ENCODE measurements at regions not wholly inside any gene's neighbourhood (a gene's known extent, or its start where the extent isn't known, plus 50 kb on each side); places are given as distances from the start of the nearest gene placed in this dataset.
"Not testable (repeated sequence)": the region's sequence is repeated elsewhere in the genome, so short reads cannot be mapped to it uniquely, and the experiment has no call there.

- peaks cover 0 to 15% (median 4%) of the 10 kb centered on the region in 5 donors for H3K27me3 Mint-ChIP-seq
- POLR2A ChIA-PET; H3K27ac ChIP-seq (ENCODE audit: low read depth, low read length); DNase-seq; H3K36me3 Mint-ChIP-seq; H3K27me3 ChIP-seq (ENCODE audit: control insufficient read depth in 2 of 2, insufficient read depth in 2 of 2, low read length in 2 of 2); H3K4me1 ChIP-seq (ENCODE audit: control insufficient read depth in 2 of 2, insufficient read depth in 2 of 2, low read length in 2 of 2); CTCF ChIA-PET; H3K4me1 Mint-ChIP-seq; H3K36me3 ChIP-seq (ENCODE audit: control insufficient read depth in 2 of 3, insufficient read depth in 3 of 3, low read length in 3 of 3); H3K27ac Mint-ChIP-seq; H3K4me3 Mint-ChIP-seq; H3K9me3 ChIP-seq (ENCODE audit: control insufficient read depth in 2 of 3, low read length in 3 of 3); ATAC-seq; H3K4me3 ChIP-seq (ENCODE audit: low read length); intact Hi-C loops (cut with micrococcal nuclease); H3K9me3 Mint-ChIP-seq: not testable (repeated sequence)
Measured at GRCh38 chr7:76807588-76808100, 180.6 kb upstream of the POMZP3 start.

GRCh38 chr7:76806460-76806859 lies 179.4 kb upstream of the POMZP3 start:
- H3K36me3 ChIP-seq (ENCODE audit: control insufficient read depth in 2 of 3, insufficient read depth in 3 of 3, low read length in 3 of 3); H3K4me3 Mint-ChIP-seq; H3K36me3 Mint-ChIP-seq; POLR2A ChIA-PET; H3K27me3 ChIP-seq (ENCODE audit: control insufficient read depth in 2 of 2, insufficient read depth in 2 of 2, low read length in 2 of 2); DNase-seq; H3K27ac ChIP-seq (ENCODE audit: low read depth, low read length); H3K9me3 ChIP-seq (ENCODE audit: control insufficient read depth in 2 of 3, low read length in 3 of 3); H3K4me3 ChIP-seq (ENCODE audit: low read length); H3K4me1 Mint-ChIP-seq; H3K27ac Mint-ChIP-seq; H3K4me1 ChIP-seq (ENCODE audit: control insufficient read depth in 2 of 2, insufficient read depth in 2 of 2, low read length in 2 of 2); CTCF ChIA-PET; intact Hi-C loops (cut with micrococcal nuclease); H3K9me3 Mint-ChIP-seq; ATAC-seq: not testable (repeated sequence)
- H3K27me3 Mint-ChIP-seq, result peaks cover 0 to 12% (median 4%) of the 10 kb centered on the region in 5 donors

- H3K36me3 Mint-ChIP-seq; POLR2A ChIA-PET; CTCF ChIA-PET; H3K4me1 Mint-ChIP-seq; ATAC-seq; H3K4me3 Mint-ChIP-seq; intact Hi-C loops (cut with micrococcal nuclease); H3K36me3 ChIP-seq (ENCODE audit: control insufficient read depth in 2 of 3, insufficient read depth in 3 of 3, low read length in 3 of 3); H3K27ac ChIP-seq (ENCODE audit: low read depth, low read length); H3K9me3 Mint-ChIP-seq; H3K9me3 ChIP-seq (ENCODE audit: control insufficient read depth in 2 of 3, low read length in 3 of 3); H3K4me1 ChIP-seq (ENCODE audit: control insufficient read depth in 2 of 2, insufficient read depth in 2 of 2, low read length in 2 of 2); DNase-seq; H3K4me3 ChIP-seq (ENCODE audit: low read length); H3K27me3 ChIP-seq (ENCODE audit: control insufficient read depth in 2 of 2, insufficient read depth in 2 of 2, low read length in 2 of 2); H3K27ac Mint-ChIP-seq: not testable (repeated sequence)
- H3K27me3 Mint-ChIP-seq, result peaks cover 0 to 12% (median 4%) of the 10 kb centered on the region in 5 donors
Measured at GRCh38 chr7:76806010-76806409, 178.9 kb upstream of the POMZP3 start.

DNA sequence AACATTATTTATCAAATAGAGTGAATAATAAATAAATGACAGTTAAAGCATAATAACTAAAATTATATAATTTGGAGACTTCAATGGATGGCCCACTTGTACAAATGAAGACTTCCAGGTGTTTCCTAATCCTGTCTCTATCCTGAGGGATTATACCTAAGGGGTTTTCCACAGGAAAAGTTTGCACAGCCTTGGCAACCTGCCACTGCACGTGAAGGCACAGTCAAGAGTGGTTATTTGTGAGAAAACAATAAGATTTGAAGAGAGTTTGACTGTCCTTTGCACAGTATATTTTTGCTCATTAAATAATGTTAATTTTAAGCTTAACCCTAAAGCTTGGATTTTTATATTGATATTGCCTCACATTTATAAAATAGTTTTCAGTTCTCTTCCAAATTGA lies 178.2 kb upstream of the POMZP3 start:
- H3K4me3 ChIP-seq (ENCODE audit: low read length); intact Hi-C loops (cut with micrococcal nuclease); H3K36me3 Mint-ChIP-seq; H3K27ac Mint-ChIP-seq; H3K4me3 Mint-ChIP-seq; H3K27ac ChIP-seq (ENCODE audit: low read depth, low read length); H3K36me3 ChIP-seq (ENCODE audit: control insufficient read depth in 2 of 3, insufficient read depth in 3 of 3, low read length in 3 of 3); POLR2A ChIA-PET; DNase-seq; H3K4me1 Mint-ChIP-seq; CTCF ChIA-PET; H3K4me1 ChIP-seq (ENCODE audit: control insufficient read depth in 2 of 2, insufficient read depth in 2 of 2, low read length in 2 of 2); H3K9me3 ChIP-seq (ENCODE audit: control insufficient read depth in 2 of 3, low read length in 3 of 3); H3K27me3 ChIP-seq (ENCODE audit: control insufficient read depth in 2 of 2, insufficient read depth in 2 of 2, low read length in 2 of 2); H3K9me3 Mint-ChIP-seq; ATAC-seq: not testable (repeated sequence)
- peaks cover 0 to 12% (median 4%) of the 10 kb centered on the region in 5 donors for H3K27me3 Mint-ChIP-seq

DNA sequence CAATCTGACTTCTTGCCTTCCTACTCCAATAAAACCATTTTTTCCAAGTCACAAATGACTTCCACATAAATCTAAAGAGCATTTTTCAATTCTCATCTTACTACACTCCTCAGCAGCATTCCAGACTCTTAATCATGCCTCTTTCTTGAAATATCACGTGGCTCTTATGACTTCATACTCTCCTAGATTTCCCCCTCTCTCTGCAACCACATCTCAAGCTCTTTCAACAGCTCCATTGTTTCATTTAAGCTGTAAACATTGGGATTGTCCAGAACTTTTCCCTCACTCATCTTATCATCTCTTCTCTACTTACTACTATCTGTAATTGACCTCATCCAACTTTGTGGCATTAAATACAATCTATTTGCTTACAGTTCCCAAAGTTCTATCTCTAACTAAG lies 170.6 kb upstream of the POMZP3 start:
- H3K4me1 Mint-ChIP-seq; H3K27me3 ChIP-seq (ENCODE audit: control insufficient read depth in 2 of 2, insufficient read depth in 2 of 2, low read length in 2 of 2); H3K36me3 ChIP-seq (ENCODE audit: control insufficient read depth in 2 of 3, insufficient read depth in 3 of 3, low read length in 3 of 3); H3K36me3 Mint-ChIP-seq; H3K4me3 ChIP-seq (ENCODE audit: low read length); ATAC-seq; H3K4me1 ChIP-seq (ENCODE audit: control insufficient read depth in 2 of 2, insufficient read depth in 2 of 2, low read length in 2 of 2); H3K9me3 Mint-ChIP-seq; H3K27ac ChIP-seq (ENCODE audit: low read depth, low read length); CTCF ChIA-PET; DNase-seq; H3K27ac Mint-ChIP-seq; POLR2A ChIA-PET; H3K4me3 Mint-ChIP-seq; intact Hi-C loops (cut with micrococcal nuclease); H3K9me3 ChIP-seq (ENCODE audit: control insufficient read depth in 2 of 3, low read length in 3 of 3): not testable (repeated sequence)
- peaks cover 8 to 20% (median 15%) of the 10 kb centered on the region in 5 donors for H3K27me3 Mint-ChIP-seq

- H3K36me3 ChIP-seq (ENCODE audit: control insufficient read depth in 2 of 3, insufficient read depth in 3 of 3, low read length in 3 of 3); DNase-seq; H3K27ac ChIP-seq (ENCODE audit: low read depth, low read length); CTCF ChIA-PET; intact Hi-C loops (cut with micrococcal nuclease); H3K27me3 ChIP-seq (ENCODE audit: control insufficient read depth in 2 of 2, insufficient read depth in 2 of 2, low read length in 2 of 2); H3K4me1 ChIP-seq (ENCODE audit: control insufficient read depth in 2 of 2, insufficient read depth in 2 of 2, low read length in 2 of 2); H3K9me3 Mint-ChIP-seq; ATAC-seq; H3K27ac Mint-ChIP-seq; POLR2A ChIA-PET; H3K36me3 Mint-ChIP-seq; H3K4me3 Mint-ChIP-seq; H3K4me1 Mint-ChIP-seq; H3K9me3 ChIP-seq (ENCODE audit: control insufficient read depth in 2 of 3, low read length in 3 of 3); H3K4me3 ChIP-seq (ENCODE audit: low read length); H3K27me3 Mint-ChIP-seq: not testable (repeated sequence)
Measured at GRCh38 chr7:76780693-76781092, 153.6 kb upstream of the POMZP3 start.

GRCh38 chr7:76774279-76774678 lies 147.2 kb upstream of the POMZP3 start:
- H3K4me1 ChIP-seq (ENCODE audit: control insufficient read depth in 2 of 2, insufficient read depth in 2 of 2, low read length in 2 of 2); H3K9me3 ChIP-seq (ENCODE audit: control insufficient read depth in 2 of 3, low read length in 3 of 3); H3K4me1 Mint-ChIP-seq; POLR2A ChIA-PET; DNase-seq; H3K27ac Mint-ChIP-seq; H3K9me3 Mint-ChIP-seq; intact Hi-C loops (cut with micrococcal nuclease); H3K27ac ChIP-seq (ENCODE audit: low read depth, low read length); H3K4me3 Mint-ChIP-seq; H3K27me3 Mint-ChIP-seq; CTCF ChIA-PET; H3K27me3 ChIP-seq (ENCODE audit: control insufficient read depth in 2 of 2, insufficient read depth in 2 of 2, low read length in 2 of 2); H3K36me3 ChIP-seq (ENCODE audit: control insufficient read depth in 2 of 3, insufficient read depth in 3 of 3, low read length in 3 of 3); ATAC-seq; H3K4me3 ChIP-seq (ENCODE audit: low read length); H3K36me3 Mint-ChIP-seq: not testable (repeated sequence)

Data from naive thymus-derived CD4-positive, alpha-beta T cell (primary cell).